Dendritic cell treated with granulocyte-macrophage colony-stimulating factor and Interleukin-4, amounts not matched to agents 40 ng/mL and 50 ng/mL, for 4 days (primary cell): ENCODE measurements at regions not wholly inside any gene's neighbourhood (a gene's known extent, or its start where the extent isn't known, plus 50 kb on each side); places are given as distances from the start of the nearest gene placed in this dataset.

Experiments used
- H3K27ac Mint-ChIP-seq: one replicate; pipeline ENCODE4 v1.8.0; 2022; ENCODE audit warnings: mild to moderate bottlenecking, mixed read lengths
- H3K27me3 Mint-ChIP-seq: one replicate; pipeline ENCODE4 v1.8.0; 2022; ENCODE audit warnings: mild to moderate bottlenecking, mixed read lengths
- H3K36me3 Mint-ChIP-seq: one replicate; pipeline ENCODE4 v1.8.0; 2022; ENCODE audit warnings: low read depth, mixed read lengths
- H3K4me1 Mint-ChIP-seq: one replicate; pipeline ENCODE4 v1.8.0; 2022; ENCODE audit warnings: low read depth, mixed read lengths
- H3K4me3 Mint-ChIP-seq: one replicate; pipeline ENCODE4 v1.8.0; 2022; ENCODE audit warnings: mild to moderate bottlenecking, moderate library complexity, mixed read lengths
- H3K9me3 Mint-ChIP-seq: one replicate; pipeline ENCODE4 v1.8.0; 2022; ENCODE audit warnings: mixed read lengths
- intact Hi-C: fragments of 100-400 bp; cut with micrococcal nuclease; formaldehyde crosslinking; loops from one replicate; pipeline ENCODE4 v1.15.0; 2022

GRCh38 chr15:96097661-96098060 is 232.8 kb upstream of the NR2F2 start:
- Mint-ChIP-seq H3K36me3 (no peaks in the 10 kb centered on the region), H3K27ac (no peak overlapping the region), H3K4me1 (no peaks in the 10 kb centered on the region), H3K27me3 (peaks cover 4% of the 10 kb centered on the region), H3K4me3 (no peak overlapping the region), H3K9me3 (no peaks in the 10 kb centered on the region)
- intact Hi-C loops: no loop called here

DNA sequence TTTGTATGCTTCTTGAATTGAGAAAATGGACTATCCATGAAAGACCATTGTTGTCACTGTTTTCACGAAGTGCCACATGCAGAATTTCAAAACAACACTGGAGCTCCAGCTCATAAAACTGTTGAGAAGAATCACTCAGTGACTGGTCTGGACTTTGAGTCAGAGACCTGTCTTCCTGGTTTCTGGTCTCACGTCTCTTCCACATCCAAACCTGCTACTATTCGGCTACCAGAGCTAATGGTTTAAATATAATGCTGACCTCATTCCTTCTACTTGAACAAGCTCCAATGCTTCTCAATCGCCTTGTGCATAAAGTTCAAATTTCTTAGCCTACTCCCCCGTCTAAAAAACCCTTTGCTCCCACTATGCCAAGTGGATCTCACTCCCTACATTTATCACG is 227.9 kb upstream of the NR2F2 start:
- intact Hi-C loops: no loop called here
- H3K36me3 Mint-ChIP-seq: no peaks in the 10 kb centered on the region
- no peaks in the 10 kb centered on the region for H3K27me3 Mint-ChIP-seq
- H3K4me1 Mint-ChIP-seq: no peaks in the 10 kb centered on the region
- H3K9me3 Mint-ChIP-seq: peaks cover 7% of the 10 kb centered on the region
- H3K27ac Mint-ChIP-seq: no peak overlapping the region
- no peak overlapping the region for H3K4me3 Mint-ChIP-seq

DNA sequence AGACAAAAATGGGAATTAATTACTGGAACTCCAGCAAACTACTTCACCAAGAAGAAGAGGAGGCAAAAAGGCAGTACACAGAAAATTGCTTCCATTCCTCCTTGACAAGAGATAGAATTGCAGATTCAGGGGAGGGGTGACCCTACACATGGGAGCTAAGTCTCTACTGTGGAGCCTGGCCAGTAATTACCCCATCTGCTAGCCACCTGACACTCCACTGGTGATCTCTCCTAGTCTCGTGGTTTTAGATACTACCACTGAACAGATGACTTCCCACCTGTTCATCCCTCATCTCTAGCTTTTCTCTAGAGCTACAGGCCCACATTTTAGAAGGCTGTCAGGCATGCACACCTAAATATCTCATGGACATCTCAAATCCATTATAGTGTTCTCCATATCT is 224.3 kb upstream of the NR2F2 start:
- peaks cover 7% of the 10 kb centered on the region for H3K9me3 Mint-ChIP-seq
- no peak overlapping the region for H3K27ac Mint-ChIP-seq
- intact Hi-C loops: no loop called here
- no peaks in the 10 kb centered on the region for H3K4me1 Mint-ChIP-seq
- H3K27me3 Mint-ChIP-seq: no peaks in the 10 kb centered on the region
- no peak overlapping the region for H3K4me3 Mint-ChIP-seq
- no peaks in the 10 kb centered on the region for H3K36me3 Mint-ChIP-seq

DNA sequence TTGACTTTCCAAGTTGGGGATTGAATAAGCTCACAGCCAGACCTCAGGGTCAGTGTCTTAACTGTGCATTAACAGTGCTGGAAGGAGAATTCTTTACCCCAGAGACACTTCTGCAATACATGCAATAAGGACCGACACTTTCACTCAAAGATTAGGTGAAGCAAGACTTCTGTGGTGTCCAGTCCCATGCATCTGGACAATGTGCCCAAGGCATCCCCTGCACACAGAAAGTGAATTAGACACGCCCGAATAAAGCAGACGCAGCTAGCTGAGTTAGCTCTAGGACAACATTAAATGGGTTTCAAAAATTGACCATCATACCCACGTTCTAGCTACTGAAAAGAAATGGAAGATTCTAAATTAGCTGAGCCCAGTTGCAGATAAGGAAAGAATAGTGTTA is 223.9 kb upstream of the NR2F2 start:
- Mint-ChIP-seq H3K27me3 (no peaks in the 10 kb centered on the region), H3K9me3 (peaks cover 7% of the 10 kb centered on the region), H3K36me3 (no peaks in the 10 kb centered on the region), H3K27ac (no peak overlapping the region), H3K4me3 (no peak overlapping the region), H3K4me1 (no peaks in the 10 kb centered on the region)
- intact Hi-C loops: no loop called here

DNA sequence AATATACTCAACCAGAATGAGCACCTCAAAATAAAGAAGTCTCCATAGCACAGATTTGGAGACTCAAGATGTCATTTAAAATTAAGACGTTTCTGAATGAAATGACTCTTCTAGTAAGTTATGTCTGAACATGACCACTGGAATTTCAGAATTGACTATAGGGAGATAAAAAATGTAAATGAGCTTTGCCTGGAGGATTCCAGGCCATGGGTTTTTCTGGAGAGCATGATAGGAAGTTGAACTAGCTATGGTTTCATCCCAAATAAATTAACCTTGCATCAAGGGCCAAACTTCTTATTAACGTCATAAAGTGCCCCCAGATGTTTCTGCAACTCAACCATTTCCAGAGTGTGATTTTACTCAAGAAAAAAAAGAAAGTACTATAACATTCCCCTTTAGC is 222.6 kb upstream of the NR2F2 start:
- no peaks in the 10 kb centered on the region for H3K4me1 Mint-ChIP-seq
- peaks cover 7% of the 10 kb centered on the region for H3K9me3 Mint-ChIP-seq
- H3K36me3 Mint-ChIP-seq: no peaks in the 10 kb centered on the region
- H3K4me3 Mint-ChIP-seq: no peak overlapping the region
- no peak overlapping the region for H3K27ac Mint-ChIP-seq
- intact Hi-C loops: no loop called here
- H3K27me3 Mint-ChIP-seq: no peaks in the 10 kb centered on the region

DNA sequence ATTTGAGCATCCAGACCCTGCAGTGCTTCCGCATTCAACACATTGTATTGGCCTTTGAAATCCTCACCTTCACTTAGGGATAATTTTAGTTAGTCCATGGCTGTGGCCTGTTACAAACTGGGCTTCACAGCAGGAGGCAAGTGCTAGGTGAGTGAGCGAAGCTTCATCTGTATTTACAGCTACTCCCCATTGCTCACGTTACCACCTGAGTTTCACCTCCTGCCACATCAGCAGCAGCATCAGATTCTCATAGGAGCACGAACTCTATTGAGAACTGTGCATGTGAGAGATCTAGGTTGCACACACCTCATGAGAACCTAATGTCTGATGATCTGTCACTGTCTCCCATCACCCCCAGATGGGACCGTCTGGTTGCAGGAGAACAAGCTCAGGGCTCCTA is 222.1 kb upstream of the NR2F2 start:
- Mint-ChIP-seq H3K27me3 (no peaks in the 10 kb centered on the region), H3K27ac (no peak overlapping the region), H3K4me3 (no peak overlapping the region), H3K4me1 (no peaks in the 10 kb centered on the region), H3K36me3 (no peaks in the 10 kb centered on the region), H3K9me3 (peaks cover 7% of the 10 kb centered on the region)
- intact Hi-C loops: no loop called here

GRCh38 chr15:96109820-96110219 is 220.7 kb upstream of the NR2F2 start:
- intact Hi-C loops: no loop called here
- H3K4me1 Mint-ChIP-seq: no peaks in the 10 kb centered on the region
- H3K9me3 Mint-ChIP-seq: peaks cover 5% of the 10 kb centered on the region
- H3K27ac Mint-ChIP-seq: no peak overlapping the region
- H3K27me3 Mint-ChIP-seq: no peaks in the 10 kb centered on the region
- no peak overlapping the region for H3K4me3 Mint-ChIP-seq
- no peaks in the 10 kb centered on the region for H3K36me3 Mint-ChIP-seq

- no peaks in the 10 kb centered on the region for H3K36me3 Mint-ChIP-seq
- intact Hi-C loops: no loop called here
- no peak overlapping the region for H3K4me3 Mint-ChIP-seq
- H3K27ac Mint-ChIP-seq: no peak overlapping the region
- no peaks in the 10 kb centered on the region for H3K9me3 Mint-ChIP-seq
- no peaks in the 10 kb centered on the region for H3K4me1 Mint-ChIP-seq
- no peaks in the 10 kb centered on the region for H3K27me3 Mint-ChIP-seq
These were observed 218.5 kb upstream of the NR2F2 start for GRCh38 chr15:96112018-96112417.

- Mint-ChIP-seq H3K27me3 (no peaks in the 10 kb centered on the region), H3K27ac (no peak overlapping the region), H3K9me3 (no peaks in the 10 kb centered on the region), H3K4me1 (no peaks in the 10 kb centered on the region), H3K4me3 (no peak overlapping the region), H3K36me3 (no peaks in the 10 kb centered on the region)
- intact Hi-C loops: no loop called here
These were observed 214.9 kb upstream of the NR2F2 start for GRCh38 chr15:96115642-96116041.

DNA sequence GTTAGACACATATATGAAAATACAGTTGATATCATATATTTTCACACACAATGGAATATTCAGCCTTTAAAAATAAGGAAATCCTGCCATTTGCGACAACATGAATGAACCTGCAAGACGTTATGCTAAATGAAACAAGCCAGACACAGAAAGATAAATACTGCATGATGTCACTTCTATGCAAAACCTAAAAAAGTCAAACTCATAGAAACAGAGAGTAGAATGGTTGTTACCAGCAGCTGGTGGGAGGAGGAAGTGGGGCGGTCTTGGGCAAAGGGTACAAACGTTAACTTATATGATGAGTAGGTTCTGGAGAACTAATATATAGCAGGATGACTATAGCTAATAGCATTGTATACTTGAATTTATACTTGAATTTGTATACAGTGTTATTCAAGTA is 213.2 kb upstream of the NR2F2 start:
- no peak overlapping the region for H3K4me3 Mint-ChIP-seq
- no peaks in the 10 kb centered on the region for H3K4me1 Mint-ChIP-seq
- H3K27me3 Mint-ChIP-seq: no peaks in the 10 kb centered on the region
- H3K27ac Mint-ChIP-seq: no peak overlapping the region
- H3K36me3 Mint-ChIP-seq: no peaks in the 10 kb centered on the region
- intact Hi-C loops: no loop called here
- no peaks in the 10 kb centered on the region for H3K9me3 Mint-ChIP-seq

DNA sequence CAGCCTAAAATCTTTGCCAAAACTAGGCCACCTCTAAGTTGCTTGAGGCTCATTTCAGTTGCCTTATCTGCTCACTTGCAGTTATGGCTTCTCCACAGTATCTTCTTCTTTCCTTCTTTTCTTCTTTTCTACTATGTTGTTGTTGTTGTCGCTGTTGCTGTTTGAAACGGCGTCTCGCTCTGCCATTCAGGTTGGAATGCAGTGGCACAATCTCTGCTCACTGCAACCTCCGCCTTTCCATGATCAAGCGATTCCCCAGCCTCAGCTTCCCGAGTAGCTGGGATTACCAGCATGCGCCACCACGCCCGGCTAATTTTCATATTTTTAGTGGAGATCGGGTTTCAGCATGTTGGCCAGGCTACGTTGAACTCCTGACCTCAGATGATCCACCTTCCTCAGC is 210.8 kb upstream of the NR2F2 start:
- Mint-ChIP-seq H3K36me3 (no peaks in the 10 kb centered on the region), H3K9me3 (peaks cover 4% of the 10 kb centered on the region), H3K27me3 (no peaks in the 10 kb centered on the region), H3K4me3 (no peak overlapping the region), H3K4me1 (no peaks in the 10 kb centered on the region), H3K27ac (no peak overlapping the region)
- intact Hi-C loops: no loop called here

DNA sequence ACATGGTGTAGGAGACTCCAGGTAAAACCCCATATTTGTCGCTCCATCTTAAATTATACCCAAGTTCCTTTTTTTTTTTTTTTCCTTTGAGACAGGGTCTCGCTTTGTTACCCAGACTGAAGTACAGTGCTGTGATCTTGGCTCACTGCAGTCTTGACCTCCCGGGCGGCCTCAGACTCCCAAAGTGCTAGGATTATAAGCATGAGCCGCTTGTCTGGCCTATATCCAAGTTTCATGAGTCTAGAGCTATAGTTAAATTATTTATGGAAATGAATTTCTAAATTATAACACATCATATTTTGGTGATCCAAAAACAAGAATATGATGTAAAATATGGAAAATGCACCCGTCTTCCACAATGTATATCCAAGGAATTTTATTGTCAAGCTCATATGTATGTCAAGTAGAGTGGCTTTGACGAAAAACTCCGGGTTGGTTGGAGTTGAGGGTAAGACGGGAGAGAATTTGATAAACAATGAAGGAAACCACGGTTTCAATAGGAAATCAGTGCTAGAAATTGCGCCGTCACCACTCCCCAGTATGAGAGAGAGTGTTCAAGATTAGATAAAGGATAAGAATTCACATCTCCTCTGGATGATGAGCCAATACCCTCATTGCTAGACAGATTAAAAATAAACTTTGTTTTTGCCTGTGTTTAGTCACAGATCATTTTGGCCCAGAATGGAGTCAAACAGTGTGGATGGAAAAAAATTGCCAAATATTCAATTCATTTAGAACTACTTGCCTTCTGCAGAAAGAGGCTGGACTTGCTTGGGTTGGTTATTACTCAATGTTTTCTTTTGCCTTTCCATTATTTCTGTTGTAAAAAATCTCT is 209.2 kb upstream of the NR2F2 start:
- Mint-ChIP-seq H3K4me3 (no peak overlapping the region), H3K36me3 (no peaks in the 10 kb centered on the region), H3K4me1 (no peaks in the 10 kb centered on the region), H3K9me3 (peaks cover 16% of the 10 kb centered on the region), H3K27ac (no peak overlapping the region), H3K27me3 (no peaks in the 10 kb centered on the region)
- intact Hi-C loops: no loop called here

- H3K27me3 Mint-ChIP-seq: no peaks in the 10 kb centered on the region
- no peaks in the 10 kb centered on the region for H3K4me1 Mint-ChIP-seq
- no peak overlapping the region for H3K27ac Mint-ChIP-seq
- intact Hi-C loops: no loop called here
- no peaks in the 10 kb centered on the region for H3K36me3 Mint-ChIP-seq
- peaks cover 16% of the 10 kb centered on the region for H3K9me3 Mint-ChIP-seq
- no peak overlapping the region for H3K4me3 Mint-ChIP-seq
These were observed 208.1 kb upstream of the NR2F2 start for GRCh38 chr15:96122077-96123027.

GRCh38 chr15:96123028-96123400 is 207.5 kb upstream of the NR2F2 start:
- intact Hi-C loops: no loop called here
- H3K4me1 Mint-ChIP-seq: no peaks in the 10 kb centered on the region

More at GRCh38 chr15:96123028-96123400, 207.5 kb upstream of the NR2F2 start:
- no peaks in the 10 kb centered on the region for H3K36me3 Mint-ChIP-seq
- H3K27me3 Mint-ChIP-seq: no peaks in the 10 kb centered on the region
- no peak overlapping the region for H3K27ac Mint-ChIP-seq
- peaks cover 16% of the 10 kb centered on the region for H3K9me3 Mint-ChIP-seq
- H3K4me3 Mint-ChIP-seq: no peak overlapping the region
